Choroid plexus epithelial cell (primary cell): ENCODE measurements at regions not wholly inside any gene's neighbourhood (a gene's known extent, or its start where the extent isn't known, plus 50 kb on each side); places are given as distances from the start of the nearest gene placed in this dataset.

Experiments used
- DNase-seq: peaks from one replicate; pipeline ENCODE4 v3.0.0-alpha.2; 2010; ENCODE audit warnings: low read depth
- H3K4me3 ChIP-seq: 2 replicates; pipeline ENCODE4 v1.5.1; 2011; ENCODE audit warnings: low read depth, mild to moderate bottlenecking, control low read depth, low read length, moderate library complexity
- TF ChIP-seq, protein P1 (sequence below): conservative IDR thresholded peaks from 2 replicates; pipeline ENCODE4 v1.5.1; 2011; ENCODE audit warnings: low read depth, mild to moderate bottlenecking, control low read depth, inconsistent platforms, low read length, moderate library complexity

- no peak overlapping the region for H3K4me3 ChIP-seq
- DNase-seq: peak; percentile 81
- TF ChIP-seq, protein P1, sequence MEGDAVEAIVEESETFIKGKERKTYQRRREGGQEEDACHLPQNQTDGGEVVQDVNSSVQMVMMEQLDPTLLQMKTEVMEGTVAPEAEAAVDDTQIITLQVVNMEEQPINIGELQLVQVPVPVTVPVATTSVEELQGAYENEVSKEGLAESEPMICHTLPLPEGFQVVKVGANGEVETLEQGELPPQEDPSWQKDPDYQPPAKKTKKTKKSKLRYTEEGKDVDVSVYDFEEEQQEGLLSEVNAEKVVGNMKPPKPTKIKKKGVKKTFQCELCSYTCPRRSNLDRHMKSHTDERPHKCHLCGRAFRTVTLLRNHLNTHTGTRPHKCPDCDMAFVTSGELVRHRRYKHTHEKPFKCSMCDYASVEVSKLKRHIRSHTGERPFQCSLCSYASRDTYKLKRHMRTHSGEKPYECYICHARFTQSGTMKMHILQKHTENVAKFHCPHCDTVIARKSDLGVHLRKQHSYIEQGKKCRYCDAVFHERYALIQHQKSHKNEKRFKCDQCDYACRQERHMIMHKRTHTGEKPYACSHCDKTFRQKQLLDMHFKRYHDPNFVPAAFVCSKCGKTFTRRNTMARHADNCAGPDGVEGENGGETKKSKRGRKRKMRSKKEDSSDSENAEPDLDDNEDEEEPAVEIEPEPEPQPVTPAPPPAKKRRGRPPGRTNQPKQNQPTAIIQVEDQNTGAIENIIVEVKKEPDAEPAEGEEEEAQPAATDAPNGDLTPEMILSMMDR: peak; percentile 69
Observed at GRCh38 chr2:59301466-59302402, 1060.6 kb upstream of the FANCL start.

DNA sequence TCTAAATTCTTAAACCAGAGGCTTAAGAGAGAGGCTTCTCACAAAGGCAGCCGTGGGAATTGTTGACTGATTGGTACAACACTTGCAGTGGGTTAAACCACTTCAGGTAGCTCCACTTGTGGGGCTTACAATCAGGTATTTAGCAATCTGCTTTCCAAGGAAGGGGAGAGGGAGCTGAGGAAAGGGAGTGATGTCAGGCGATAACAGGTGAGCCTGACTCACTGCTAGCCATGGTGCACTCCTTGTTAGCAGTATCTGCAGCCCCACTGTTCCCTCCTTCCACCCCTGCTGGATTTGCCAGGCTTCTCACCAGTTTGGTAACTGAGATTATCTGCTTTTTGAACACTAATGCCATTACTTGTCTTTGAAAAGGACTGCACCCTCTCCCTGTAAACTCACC lies 1056.7 kb upstream of the FANCL start:
- TF ChIP-seq, protein P1: no peak
- no peak for DNase-seq

DNA sequence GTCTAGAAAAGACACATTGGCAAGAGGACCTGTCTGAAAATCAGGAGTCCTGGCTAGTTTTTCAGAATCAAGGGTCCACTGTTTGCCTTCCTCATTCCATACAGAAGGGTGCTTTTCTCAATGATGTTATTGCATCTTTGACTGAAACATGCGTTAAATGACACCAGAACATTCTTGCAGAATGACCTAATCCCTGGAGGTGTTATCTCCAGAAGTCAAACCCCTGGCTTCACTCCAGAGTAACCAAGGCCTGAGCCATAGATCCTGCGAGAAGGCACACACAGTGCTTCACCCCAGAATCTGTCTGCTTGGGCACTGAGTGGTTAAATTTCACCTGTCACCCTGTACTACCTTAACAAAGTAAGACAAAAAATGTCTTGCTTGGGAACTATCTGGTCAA lies 1055.2 kb upstream of the FANCL start:
- DNase-seq: peak; percentile 10
- TF ChIP-seq, protein P1: no peak
- H3K4me3 ChIP-seq: no peak overlapping the region

More for the DNA sequence above, 1056.7 kb upstream of the FANCL start:
- H3K4me3 ChIP-seq: no peak overlapping the region

GRCh38 chr2:59295524-59296162 lies 1054.5 kb upstream of the FANCL start:
- H3K4me3 ChIP-seq: no peak overlapping the region
- TF ChIP-seq, protein P1: no peak
- no peak for DNase-seq

GRCh38 chr2:59288771-59289170 lies 1047.6 kb upstream of the FANCL start:
- no peak for DNase-seq
- TF ChIP-seq, protein P1: no peak
- no peak overlapping the region for H3K4me3 ChIP-seq

- no peak overlapping the region for H3K4me3 ChIP-seq
- no peak for DNase-seq
- TF ChIP-seq, protein P1: no peak
Observed at GRCh38 chr2:59282374-59283057, 1041.4 kb upstream of the FANCL start.
